IMR-90 (cell line): ENCODE measurements at regions not wholly inside any gene's neighbourhood (a gene's known extent, or its start where the extent isn't known, plus 50 kb on each side); places are given as distances from the start of the nearest gene placed in this dataset.

ENCODE experiments used
- BHLHE40 ChIP-seq: fragments of 150-350 bp; IDR thresholded peaks from 2 replicates; pipeline ENCODE4 v1.6.1; 2016; ENCODE audit warnings: mild to moderate bottlenecking, low read depth, low read length
- CEBPB ChIP-seq: IDR thresholded peaks from 2 replicates; pipeline ENCODE4 v1.6.1; 2012; ENCODE audit warnings: low read depth, low read length, improper control_type of control experiment
- CTCF ChIP-seq: conservative IDR thresholded peaks from 2 replicates; pipeline ENCODE4 v1.5.1; 2012; ENCODE audit warnings: mild to moderate bottlenecking, low read depth, low read length, improper control_type of control experiment
- ELK1 ChIP-seq: fragments of 150-350 bp; IDR thresholded peaks from 2 replicates; pipeline ENCODE4 v1.6.1; 2016; ENCODE audit warnings: low read depth, mild to moderate bottlenecking, low read length, moderate library complexity, borderline replicate concordance
- MAFK ChIP-seq: IDR thresholded peaks from 2 replicates; pipeline ENCODE4 v1.6.1; 2012; ENCODE audit warnings: low read depth, low read length, improper control_type of control experiment
- MAZ ChIP-seq: IDR thresholded peaks from 2 replicates; pipeline ENCODE4 v1.6.1; 2012; ENCODE audit warnings: low read depth, mild to moderate bottlenecking, low read length, improper control_type of control experiment, moderate library complexity, borderline replicate concordance
- MXI1 ChIP-seq: IDR thresholded peaks from 2 replicates; pipeline ENCODE4 v1.6.1; 2012; ENCODE audit warnings: low read depth, mild to moderate bottlenecking, low read length, moderate library complexity, borderline replicate concordance
- POLR2A ChIP-seq: IDR thresholded peaks from 2 replicates; pipeline ENCODE4 v1.6.1; 2012; ENCODE audit warnings: mild to moderate bottlenecking, low read depth, low read length
- RAD21 ChIP-seq: IDR thresholded peaks from 2 replicates; pipeline ENCODE4 v1.6.1; 2012; ENCODE audit warnings: low read length, improper control_type of control experiment
- RFX5 ChIP-seq: IDR thresholded peaks from 2 replicates; pipeline ENCODE4 v1.8.0; 2012; ENCODE audit warnings: low read depth, mild to moderate bottlenecking, low read length, moderate library complexity
- SMC3 ChIP-seq: fragments of 150-350 bp; IDR thresholded peaks from 2 replicates; pipeline ENCODE4 v1.6.1; 2016; ENCODE audit warnings: low read depth, mild to moderate bottlenecking, antibody characterized with exemption, low read length, moderate library complexity
- USF2 ChIP-seq: fragments of 150-350 bp; IDR thresholded peaks from 2 replicates; pipeline ENCODE4 v1.6.1; 2017; ENCODE audit warnings: mild to moderate bottlenecking, antibody characterized with exemption, low read length, low read depth

GRCh38 chr11:37076866-37077265 is 478.8 kb upstream of the RAG2 start:
- TF ChIP-seq POLR2A: no peak
- no peak for TF ChIP-seq CTCF
- no peak for TF ChIP-seq MAZ
- TF ChIP-seq USF2: no peak
- no peak for TF ChIP-seq MAFK
- TF ChIP-seq CEBPB: no peak
- no peak for TF ChIP-seq SMC3
- no peak for TF ChIP-seq RFX5
- no peak for TF ChIP-seq BHLHE40
- no peak for TF ChIP-seq RAD21
- TF ChIP-seq MXI1: no peak
- no peak for TF ChIP-seq ELK1
